A673 (cell line): ENCODE measurements at regions not wholly inside any gene's neighbourhood (a gene's known extent, or its start where the extent isn't known, plus 50 kb on each side); places are given as distances from the start of the nearest gene placed in this dataset.

Experiments used
- BruUV-seq: library from RNA; stranded (reverse); fragments of 400-500 nt; replicated peaks from 2 replicates; lab custom pipeline; 2021; lab: Mats Ljungman, UMichigan
- CTCF ChIA-PET: fragments of 300-600 bp; sonication (Branson Sonifier 250); formaldehyde crosslinking; loops from one replicate; lab custom pipeline; 2022; ENCODE audit warnings: antibody characterized with exemption; lab: Charles Lee
- POLR2A ChIA-PET: fragments of 300-600 bp; sonication (Branson Sonifier 250); formaldehyde crosslinking; loops from one replicate; lab custom pipeline; 2022; ENCODE audit warnings: antibody characterized with exemption; ENCODE audit not compliant: low non-redundant PET; lab: Charles Lee
- DNase-seq: peaks from one replicate; pipeline ENCODE4 v3.0.0-alpha.2; 2015; ENCODE audit warnings: low spot score
- H3K27ac ChIP-seq: fragments of 200-600 bp; sonication (generic); 2 replicates; pipeline ENCODE4 v1.5.1; 2016; ENCODE audit warnings: mixed run types, low read depth, mild to moderate bottlenecking, mixed read lengths, antibody characterized with exemption, low read length; ENCODE audit not compliant: poor library complexity, severe bottlenecking
- H3K27me3 ChIP-seq: fragments of 200-600 bp; sonication (generic); replicated peaks from 2 replicates; pipeline ENCODE4 v1.6.1; 2017; ENCODE audit warnings: mixed run types, low read depth, mild to moderate bottlenecking, mixed read lengths, antibody characterized with exemption, low read length; ENCODE audit not compliant: insufficient read depth, poor library complexity
- H3K36me3 ChIP-seq: fragments of 200-600 bp; sonication (generic); 2 replicates; pipeline ENCODE4 v1.6.1; 2016; ENCODE audit warnings: mixed run types, mild to moderate bottlenecking, mixed read lengths, antibody characterized with exemption, low read length; ENCODE audit not compliant: insufficient read depth, poor library complexity, severe bottlenecking
- H3K4me1 ChIP-seq: fragments of 200-600 bp; sonication (generic); 2 replicates; pipeline ENCODE4 v1.6.1; 2017; ENCODE audit warnings: mixed run types, mild to moderate bottlenecking, mixed read lengths, antibody characterized with exemption, low read length; ENCODE audit not compliant: insufficient read depth, poor library complexity, severe bottlenecking
- H3K4me3 ChIP-seq: fragments of 200-600 bp; sonication (generic); 2 replicates; pipeline ENCODE4 v1.5.1; 2016; ENCODE audit warnings: low read depth, mixed run types, mild to moderate bottlenecking, mixed read lengths, low read length; ENCODE audit not compliant: poor library complexity, severe bottlenecking
- H3K9me3 ChIP-seq: fragments of 200-600 bp; sonication (generic); 2 replicates; pipeline ENCODE4 v1.6.1; 2016; ENCODE audit warnings: mixed run types, low read depth, mild to moderate bottlenecking, mixed read lengths, antibody characterized with exemption, low read length; ENCODE audit not compliant: poor library complexity, severe bottlenecking
- CTCF ChIP-seq: fragments of 300-800, 200-600 bp; sonication (generic); conservative IDR thresholded peaks from 2 replicates; pipeline ENCODE4 v1.5.1; 2017; ENCODE audit warnings: low read depth, mild to moderate bottlenecking, antibody characterized with exemption, low read length, moderate library complexity, mixed read lengths
- EZH2 ChIP-seq: fragments of 200-600 bp; sonication (generic); IDR thresholded peaks from 2 replicates; pipeline ENCODE4 v1.6.1; 2017; ENCODE audit warnings: borderline replicate concordance, low read depth, mild to moderate bottlenecking, mixed read lengths, antibody characterized with exemption, low read length; ENCODE audit not compliant: poor library complexity, severe bottlenecking
- intact Hi-C: fragments of 100-400 bp; cut with micrococcal nuclease; formaldehyde crosslinking; loops from one replicate; pipeline ENCODE4 v1.10.0; 2022; ENCODE audit not compliant: unreplicated experiment

- no TSS peak for BruUV-seq
- H3K4me3 ChIP-seq, result no peak overlapping the region
- no peak overlapping the region for H3K27ac ChIP-seq
- no peak for TF ChIP-seq CTCF
- TF ChIP-seq EZH2, result no peak
- no peaks in the 10 kb centered on the region for H3K4me1 ChIP-seq
- intact Hi-C loops, result no loop called here
- H3K36me3 ChIP-seq, result no peaks in the 10 kb centered on the region
- H3K27me3 ChIP-seq, result no peaks in the 10 kb centered on the region
- CTCF ChIA-PET, result no interaction called here
- H3K9me3 ChIP-seq, result peaks cover 26% of the 10 kb centered on the region
- no peak for DNase-seq
- POLR2A ChIA-PET, result no interaction called here
Observed at GRCh38 chr10:56222237-56222636, 138.8 kb downstream of the ZWINT start.

DNA sequence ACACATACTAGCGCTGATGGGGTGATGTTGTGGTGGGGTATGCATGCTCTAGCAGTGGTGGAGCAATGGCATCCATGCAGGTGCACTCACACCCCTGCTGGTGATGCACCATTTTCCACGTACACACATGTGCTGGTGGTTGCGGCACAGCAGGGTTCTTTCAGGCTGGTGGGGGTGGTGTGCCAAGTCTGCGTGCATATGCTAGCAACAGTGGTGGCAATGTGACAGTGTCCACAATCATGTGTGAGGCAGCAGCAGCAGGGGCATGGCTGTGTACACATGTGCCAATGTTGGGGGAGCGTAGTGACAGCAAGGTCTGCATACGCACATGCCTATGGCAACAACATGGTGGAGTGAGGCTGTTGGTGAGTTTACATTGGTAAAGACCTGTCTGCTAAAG lies 148.1 kb downstream of the ZWINT start:
- no peak for DNase-seq
- no TSS peak for BruUV-seq
- Histone ChIP-seq H3K4me3 (no peak overlapping the region), H3K9me3 (peaks cover 36% of the 10 kb centered on the region), H3K4me1 (no peaks in the 10 kb centered on the region), H3K36me3 (no peaks in the 10 kb centered on the region), H3K27ac (no peak overlapping the region), H3K27me3 (no peaks in the 10 kb centered on the region)
- ChIA-PET CTCF (no interaction called here), POLR2A (no interaction called here)
- no peak for TF ChIP-seq EZH2
- TF ChIP-seq CTCF, result no peak
- intact Hi-C loops, result no loop called here

GRCh38 chr10:56181607-56182006 lies 179.5 kb downstream of the ZWINT start:
- no peaks in the 10 kb centered on the region for H3K4me1 ChIP-seq
- no peak overlapping the region for H3K27ac ChIP-seq
- H3K4me3 ChIP-seq, result no peak overlapping the region
- no peak for DNase-seq
- no peaks in the 10 kb centered on the region for H3K27me3 ChIP-seq
- TF ChIP-seq EZH2 (no peak), CTCF (no peak)
- H3K9me3 ChIP-seq, result peaks cover 40% of the 10 kb centered on the region
- intact Hi-C loops, result no loop called here
- no TSS peak for BruUV-seq
- CTCF ChIA-PET, result no interaction called here
- no peaks in the 10 kb centered on the region for H3K36me3 ChIP-seq
- POLR2A ChIA-PET, result no interaction called here
